CD4-positive, alpha-beta T cell treated with Interleukin-17A for 1 hour (primary cell): ENCODE measurements at regions not wholly inside any gene's neighbourhood (a gene's known extent, or its start where the extent isn't known, plus 50 kb on each side); places are given as distances from the start of the nearest gene placed in this dataset.

Experiments
- DNase-seq: peaks from one replicate; pipeline ENCODE4 v3.0.0-alpha.2; 2020

- DNase-seq: no peak
Measured at GRCh38 chr13:111597618-111598017, 277.2 kb downstream of the TEX29 start.

DNA sequence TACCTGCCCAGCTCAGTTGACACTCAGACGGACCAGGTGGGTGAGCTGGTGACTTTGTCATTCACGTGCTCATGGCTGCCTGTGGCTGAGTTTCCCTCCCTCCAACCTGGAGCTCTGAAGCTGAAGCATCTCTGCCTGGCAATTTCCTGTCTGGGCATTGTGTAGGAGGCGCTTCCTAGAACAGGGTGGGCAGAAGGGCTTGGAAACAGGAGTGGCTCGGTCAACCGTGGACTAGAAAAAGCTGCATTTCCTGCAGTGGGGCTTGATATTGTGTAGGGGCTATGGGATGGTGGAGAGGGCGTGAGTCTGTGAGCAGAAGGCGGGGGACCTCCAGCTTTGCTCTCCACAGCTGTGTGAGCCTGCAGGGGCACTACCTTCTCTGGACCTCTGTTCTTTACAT, 278.3 kb downstream of the TEX29 start:
- DNase-seq: no peak

DNA sequence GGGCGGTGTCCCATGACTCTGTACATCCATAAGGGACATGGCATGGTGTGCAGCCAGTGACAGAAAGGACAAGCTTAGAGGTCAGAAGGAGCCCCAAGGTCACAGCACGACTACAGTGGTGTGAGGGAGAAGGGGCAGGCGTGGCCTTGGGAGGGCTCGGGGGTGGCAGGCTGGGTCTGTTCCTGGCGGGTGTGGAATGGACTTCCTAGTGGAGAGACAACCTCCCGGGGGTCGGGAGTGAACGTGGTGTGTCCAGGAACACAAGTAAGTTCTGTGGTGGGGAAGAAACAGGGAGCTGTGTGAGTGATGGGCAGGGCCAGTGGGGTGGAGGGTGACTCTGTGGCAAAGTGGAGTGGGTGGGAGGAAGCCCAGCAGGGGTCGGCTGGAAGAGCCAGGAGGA, 279.3 kb downstream of the TEX29 start:
- no peak for DNase-seq

GRCh38 chr13:111602874-111603273, 282.4 kb downstream of the TEX29 start:
- DNase-seq: no peak

GRCh38 chr13:111604097-111604496, 283.7 kb downstream of the TEX29 start:
- no peak for DNase-seq

DNA sequence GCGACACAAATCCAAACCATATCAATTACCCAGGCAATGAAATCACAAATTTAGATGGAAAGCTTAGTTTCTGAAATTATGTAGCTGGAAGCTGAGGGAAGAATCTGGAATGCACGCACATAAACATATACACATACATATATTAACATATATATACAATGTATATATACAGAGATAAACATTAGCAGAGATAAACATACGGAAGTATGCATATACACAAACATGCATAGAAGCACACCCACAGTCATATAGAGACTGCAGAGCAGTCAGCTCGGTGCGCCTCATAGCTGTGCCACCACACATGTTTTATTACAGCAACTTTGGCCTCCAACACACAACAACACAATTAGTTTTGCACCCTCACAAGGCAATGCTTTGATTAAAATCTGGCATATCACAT, 288.1 kb downstream of the TEX29 start:
- no peak for DNase-seq

DNA sequence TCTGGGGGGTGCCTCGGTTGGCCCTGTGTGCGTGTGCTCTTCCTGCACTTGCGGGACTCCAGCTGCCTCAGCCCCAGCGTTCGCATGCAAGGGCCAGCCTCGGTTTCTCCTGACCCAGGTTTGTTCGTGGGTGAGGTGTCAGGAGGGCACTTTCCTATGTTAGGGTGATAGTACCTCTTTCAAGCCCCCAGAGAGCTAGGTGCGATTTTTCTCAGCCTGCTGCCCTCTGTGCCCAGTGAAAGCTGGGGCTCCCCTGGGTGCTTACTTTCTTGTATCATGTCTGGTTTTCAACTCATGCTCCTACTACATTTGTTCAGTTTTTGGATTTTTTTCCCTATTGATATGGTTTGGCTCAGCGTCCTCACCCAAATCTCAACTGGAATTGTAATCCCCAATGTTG, 289.2 kb downstream of the TEX29 start:
- no peak for DNase-seq

GRCh38 chr13:111610081-111610480, 289.6 kb downstream of the TEX29 start:
- DNase-seq: no peak

GRCh38 chr13:111610879-111611278, 290.4 kb downstream of the TEX29 start:
- DNase-seq: no peak

DNA sequence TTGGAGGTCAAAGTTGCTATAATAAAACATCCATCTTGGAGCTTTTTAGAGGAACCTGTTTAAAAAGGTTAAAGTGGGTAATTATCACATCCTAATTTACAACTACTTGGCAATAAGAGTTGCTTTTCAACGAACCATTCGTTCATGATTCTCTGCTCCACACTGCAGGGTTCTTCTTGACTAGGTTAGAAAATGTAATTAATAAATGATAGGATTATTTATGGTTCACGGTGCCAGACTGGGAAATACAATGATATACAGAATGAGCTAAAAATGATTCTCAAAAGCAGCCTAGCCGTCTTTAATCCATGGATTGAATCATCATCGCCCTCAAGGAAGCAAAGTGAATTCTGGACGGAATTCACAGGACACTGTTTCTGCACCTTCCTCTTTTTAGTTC, 291.2 kb downstream of the TEX29 start:
- DNase-seq: no peak

DNA sequence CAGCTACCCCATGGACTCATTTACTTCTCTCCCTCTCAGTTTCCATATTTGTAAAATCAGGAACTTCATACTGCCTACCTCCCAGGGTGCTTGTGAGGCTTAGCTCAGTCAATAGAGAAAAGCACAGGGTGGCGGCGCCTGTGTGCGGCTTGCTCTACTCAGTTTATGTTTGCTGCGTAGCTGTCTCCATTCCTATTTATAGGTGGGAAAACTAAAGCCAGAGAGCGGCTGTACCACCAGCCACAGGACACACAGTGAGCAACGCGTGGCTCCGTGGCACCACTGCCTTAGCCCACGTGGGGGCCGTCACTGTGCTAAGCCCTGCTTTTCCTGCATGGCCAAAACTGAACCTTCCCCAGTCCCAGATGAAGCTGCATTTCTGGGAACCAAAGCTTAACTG, 292.4 kb downstream of the TEX29 start:
- no peak for DNase-seq

- DNase-seq: no peak
Measured at GRCh38 chr13:111614009-111614408, 293.6 kb downstream of the TEX29 start.

DNA sequence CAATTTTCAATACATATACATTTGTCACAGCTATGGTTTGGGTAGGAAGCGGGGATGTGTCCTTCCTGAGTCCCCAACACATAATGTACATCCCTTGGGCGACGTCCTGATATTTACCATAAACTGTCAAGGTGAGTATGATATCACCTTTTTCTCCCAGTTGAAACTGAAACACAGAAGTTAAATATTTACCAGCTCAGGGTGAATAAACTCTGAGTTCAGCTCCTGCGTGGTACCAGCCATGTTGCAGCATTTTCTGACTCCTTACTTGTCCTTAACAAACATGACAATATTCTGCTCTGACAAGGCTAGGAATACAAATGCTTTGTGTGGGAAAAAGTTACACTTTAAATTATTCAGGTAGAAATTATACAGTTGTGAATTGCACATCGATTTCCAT, 294.2 kb downstream of the TEX29 start:
- no peak for DNase-seq

DNA sequence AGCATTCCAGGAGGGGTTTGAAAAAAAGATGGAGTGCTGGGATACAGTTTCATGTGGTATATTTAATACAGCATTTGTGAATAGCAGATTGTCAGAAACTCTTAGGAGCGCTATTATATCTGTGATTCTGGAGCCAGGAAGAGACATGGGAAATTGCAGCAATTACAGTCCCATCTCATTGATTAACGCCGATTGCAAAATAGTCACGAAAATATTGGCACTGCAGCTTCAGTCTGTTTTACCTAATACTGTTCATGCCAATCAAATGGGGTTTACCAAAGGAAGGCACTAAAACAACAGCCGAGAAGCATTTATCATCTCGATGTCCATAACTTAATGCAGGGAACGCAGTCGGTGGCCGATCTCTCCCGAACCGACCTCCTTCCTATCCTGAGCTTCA, 295.8 kb downstream of the TEX29 start:
- no peak for DNase-seq

- DNase-seq: no peak
Measured at GRCh38 chr13:111620166-111620565, 299.7 kb downstream of the TEX29 start.

- DNase-seq: no peak
Measured at GRCh38 chr13:111620586-111620985, 300.1 kb downstream of the TEX29 start.

DNA sequence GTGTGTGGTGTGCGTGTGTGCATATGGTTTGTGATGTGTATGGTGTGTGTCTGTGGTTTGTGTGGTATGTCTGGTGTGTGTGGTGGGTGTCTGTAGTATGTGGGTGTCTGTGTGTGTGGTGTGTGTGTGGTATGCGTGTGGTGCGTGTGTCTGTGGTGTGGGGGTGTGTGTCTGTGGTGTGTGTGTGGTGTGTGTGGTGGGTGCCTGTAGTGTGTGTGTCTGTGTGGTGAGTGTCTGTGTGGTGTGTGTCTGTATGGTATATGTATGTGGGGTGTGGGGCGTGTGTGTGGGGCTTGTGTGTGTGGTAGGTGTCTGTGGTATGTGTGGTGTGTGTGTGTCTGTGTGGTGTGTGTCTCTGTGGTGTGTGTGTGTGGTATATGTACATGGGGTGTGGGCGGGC, 300.7 kb downstream of the TEX29 start:
- DNase-seq: no peak

GRCh38 chr13:111622051-111622531, 301.6 kb downstream of the TEX29 start:
- DNase-seq: no peak

GRCh38 chr13:111623208-111623607, 302.8 kb downstream of the TEX29 start:
- DNase-seq: no peak

DNA sequence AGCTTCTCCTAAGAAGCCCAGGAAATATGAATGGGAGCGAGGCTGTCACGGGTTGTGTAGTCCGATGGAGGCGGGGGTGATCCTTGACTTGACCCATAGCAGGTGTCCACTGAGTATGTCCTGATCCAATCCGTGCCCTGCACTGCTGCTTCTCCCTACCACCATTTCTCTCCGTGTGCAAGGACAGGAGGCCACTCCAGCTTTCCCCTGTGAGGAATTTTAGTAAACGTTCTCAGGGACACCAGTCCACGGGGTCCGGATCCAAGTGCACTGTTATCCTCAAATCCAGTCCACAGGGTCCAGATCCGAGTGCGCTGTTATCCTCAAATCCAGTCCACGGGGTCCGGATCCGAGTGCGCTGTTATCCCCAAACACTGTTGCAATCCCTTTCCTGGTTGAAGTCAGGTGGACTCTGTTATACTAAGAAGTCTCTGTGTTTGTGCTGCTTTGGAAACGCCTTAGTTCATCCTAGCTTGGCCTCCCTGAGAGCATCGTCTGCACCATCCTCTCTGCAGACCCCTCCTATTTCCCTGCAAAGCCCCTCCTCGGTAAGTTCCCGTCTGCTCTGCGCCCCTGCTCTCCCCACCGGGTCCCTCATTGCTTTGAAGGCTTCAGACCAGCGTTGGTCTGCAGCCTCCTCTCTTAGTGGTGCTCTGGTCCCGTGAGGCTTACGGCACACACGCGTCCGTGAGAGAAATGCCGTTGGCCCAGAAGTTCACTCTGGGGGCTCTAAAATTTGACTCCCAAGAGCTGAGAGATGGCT, 303.5 kb downstream of the TEX29 start:
- DNase-seq: no peak

- no peak for DNase-seq
Measured at GRCh38 chr13:111625526-111626315, 305.3 kb downstream of the TEX29 start.

- DNase-seq: no peak
Measured at GRCh38 chr13:111626371-111627305, 306.2 kb downstream of the TEX29 start.

- no peak for DNase-seq
Measured at GRCh38 chr13:111627596-111627995, 307.2 kb downstream of the TEX29 start.
